ENCODE measurements at regions not wholly inside any gene's neighbourhood (a gene's known extent, or its start where the extent isn't known, plus 50 kb on each side); places are given as distances from the start of the nearest gene placed in this dataset.

GRCh38 chr3:59576606-59577005 lies 526.8 kb upstream of the CFAP20DC start:
- H3K4me1 ChIP-seq (ENCODE audit: low read length) = no peaks in the 10 kb centered on the region
- no peak overlapping the region for H3K27ac ChIP-seq (ENCODE audit: low read length)
- H3K9me3 ChIP-seq (replicated peaks; ENCODE audit: insufficient read depth, low read length) = no peaks in the 10 kb centered on the region
- no peaks in the 10 kb centered on the region for H3F3A ChIP-seq (ENCODE audit: insufficient read depth, low read length)
- DNase-seq = no peak
- H3K79me2 ChIP-seq (ENCODE audit: low read length) = no peaks in the 10 kb centered on the region
- no peak overlapping the region for H2AFZ ChIP-seq (ENCODE audit: low read length)
- H3K4me3 ChIP-seq (ENCODE audit: low read length) = no peak overlapping the region
- H4K20me1 ChIP-seq (ENCODE audit: insufficient read depth, low read length) = no peaks in the 10 kb centered on the region
- H3K9me2 ChIP-seq (replicated peaks; ENCODE audit: insufficient read depth, low read length) = no peaks in the 10 kb centered on the region
- no peak overlapping the region for H3K4me2 ChIP-seq (ENCODE audit: low read depth, low read length)
- no peaks in the 10 kb centered on the region for H3K36me3 ChIP-seq (replicated peaks; ENCODE audit: insufficient read depth, low read length)
- H3K9ac ChIP-seq (ENCODE audit: low read length) = no peak overlapping the region
- no peak for TF ChIP-seq EZH2phosphoT487 (IDR thresholded peaks at IDR 0.05; ENCODE audit: low read length)
- TF ChIP-seq, protein P1, sequence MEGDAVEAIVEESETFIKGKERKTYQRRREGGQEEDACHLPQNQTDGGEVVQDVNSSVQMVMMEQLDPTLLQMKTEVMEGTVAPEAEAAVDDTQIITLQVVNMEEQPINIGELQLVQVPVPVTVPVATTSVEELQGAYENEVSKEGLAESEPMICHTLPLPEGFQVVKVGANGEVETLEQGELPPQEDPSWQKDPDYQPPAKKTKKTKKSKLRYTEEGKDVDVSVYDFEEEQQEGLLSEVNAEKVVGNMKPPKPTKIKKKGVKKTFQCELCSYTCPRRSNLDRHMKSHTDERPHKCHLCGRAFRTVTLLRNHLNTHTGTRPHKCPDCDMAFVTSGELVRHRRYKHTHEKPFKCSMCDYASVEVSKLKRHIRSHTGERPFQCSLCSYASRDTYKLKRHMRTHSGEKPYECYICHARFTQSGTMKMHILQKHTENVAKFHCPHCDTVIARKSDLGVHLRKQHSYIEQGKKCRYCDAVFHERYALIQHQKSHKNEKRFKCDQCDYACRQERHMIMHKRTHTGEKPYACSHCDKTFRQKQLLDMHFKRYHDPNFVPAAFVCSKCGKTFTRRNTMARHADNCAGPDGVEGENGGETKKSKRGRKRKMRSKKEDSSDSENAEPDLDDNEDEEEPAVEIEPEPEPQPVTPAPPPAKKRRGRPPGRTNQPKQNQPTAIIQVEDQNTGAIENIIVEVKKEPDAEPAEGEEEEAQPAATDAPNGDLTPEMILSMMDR (IDR thresholded peaks at IDR 0.05; ENCODE audit: low read length) = no peak
- no peak for TF ChIP-seq EZH2 (optimal IDR thresholded peaks at IDR 0.05; ENCODE audit: low read depth, low read length)
- H3K27me3 ChIP-seq (replicated peaks; ENCODE audit: insufficient read depth, low read length) = no peaks in the 10 kb centered on the region

DNA sequence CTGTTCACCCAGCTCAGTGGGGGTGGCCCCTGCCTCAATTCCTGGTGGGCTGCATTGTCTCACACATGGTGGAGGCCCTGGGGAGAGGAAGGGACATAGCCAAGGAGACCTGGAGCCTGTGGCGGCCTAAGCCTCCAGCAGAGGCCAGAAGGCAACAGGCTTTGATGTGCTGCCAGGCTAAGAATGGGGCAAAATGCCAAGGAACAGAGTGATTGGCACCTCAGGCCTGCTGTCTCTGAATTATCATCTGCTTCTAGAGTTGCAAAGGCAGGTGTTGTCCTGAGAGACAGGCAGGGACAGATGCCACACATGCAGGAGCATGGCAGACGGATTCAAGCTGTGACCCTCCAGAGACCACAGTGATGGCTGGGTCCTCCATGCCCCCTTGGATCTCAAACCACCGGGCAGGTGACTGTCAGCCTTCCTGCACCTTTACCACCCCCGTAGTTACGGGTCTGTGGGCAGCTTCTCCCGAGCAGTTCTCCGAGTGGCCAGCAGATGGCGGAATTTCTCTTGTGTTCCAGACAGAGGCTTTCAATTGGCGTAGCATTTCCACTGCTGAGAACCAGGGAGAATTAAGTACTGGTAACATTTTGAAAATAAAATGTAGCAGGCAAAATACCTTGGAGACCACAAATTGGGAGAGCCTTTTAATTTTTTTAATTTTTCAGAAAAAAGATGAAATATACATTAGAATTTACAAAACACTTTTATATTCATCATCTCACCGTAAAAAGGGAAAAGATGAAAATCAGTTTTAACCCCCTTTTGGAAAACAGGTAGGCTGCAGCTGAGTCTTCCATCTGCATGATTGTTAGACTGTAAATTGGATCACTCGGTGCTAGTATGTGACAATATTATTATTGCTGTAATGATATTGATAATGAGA lies 525.5 kb upstream of the CFAP20DC start:
- H4K20me1 ChIP-seq (ENCODE audit: insufficient read depth, low read length) = no peaks in the 10 kb centered on the region
- H3K9me2 ChIP-seq (replicated peaks; ENCODE audit: insufficient read depth, low read length) = no peaks in the 10 kb centered on the region
- H3K79me2 ChIP-seq (ENCODE audit: low read length) = no peaks in the 10 kb centered on the region
- no peaks in the 10 kb centered on the region for H3K9me3 ChIP-seq (replicated peaks; ENCODE audit: insufficient read depth, low read length)
- H3F3A ChIP-seq (ENCODE audit: insufficient read depth, low read length) = no peaks in the 10 kb centered on the region
- no peak overlapping the region for H3K27ac ChIP-seq (ENCODE audit: low read length)
- no peak overlapping the region for H3K4me3 ChIP-seq (ENCODE audit: low read length)
- H3K9ac ChIP-seq (ENCODE audit: low read length) = 0 out of 2 replicates have a peak overlapping the region, but pooled peaks have one; percentile 7
- no peaks in the 10 kb centered on the region for H3K36me3 ChIP-seq (replicated peaks; ENCODE audit: insufficient read depth, low read length)
- no peak for TF ChIP-seq EZH2 (optimal IDR thresholded peaks at IDR 0.05; ENCODE audit: low read depth, low read length)
- TF ChIP-seq, protein P1 (IDR thresholded peaks at IDR 0.05; ENCODE audit: low read length) = peak; percentile 96
- H3K27me3 ChIP-seq (replicated peaks; ENCODE audit: insufficient read depth, low read length) = no peaks in the 10 kb centered on the region
- no peaks in the 10 kb centered on the region for H3K4me1 ChIP-seq (ENCODE audit: low read length)
- H3K4me2 ChIP-seq (ENCODE audit: low read depth, low read length) = peak overlapping the region; percentile 35; the same call in 1 of the 2 replicates
- peak; percentile 78 for DNase-seq
- H2AFZ ChIP-seq (ENCODE audit: low read length) = peak overlapping the region; percentile 62

GRCh38 chr3:59573911-59574310 lies 524.1 kb upstream of the CFAP20DC start:
- Histone ChIP-seq H3K4me2 (ENCODE audit: low read depth, low read length) (no peak overlapping the region), H3F3A (ENCODE audit: insufficient read depth, low read length) (no peaks in the 10 kb centered on the region), H4K20me1 (ENCODE audit: insufficient read depth, low read length) (no peaks in the 10 kb centered on the region), H3K9me2 (replicated peaks; ENCODE audit: insufficient read depth, low read length) (no peaks in the 10 kb centered on the region), H3K9ac (ENCODE audit: low read length) (no peak overlapping the region), H3K4me3 (ENCODE audit: low read length) (no peak overlapping the region), H3K27ac (ENCODE audit: low read length) (no peak overlapping the region), H3K4me1 (ENCODE audit: low read length) (no peaks in the 10 kb centered on the region), H3K27me3 (replicated peaks; ENCODE audit: insufficient read depth, low read length) (no peaks in the 10 kb centered on the region), H3K9me3 (replicated peaks; ENCODE audit: insufficient read depth, low read length) (no peaks in the 10 kb centered on the region), H2AFZ (ENCODE audit: low read length) (no peak overlapping the region), H3K36me3 (replicated peaks; ENCODE audit: insufficient read depth, low read length) (no peaks in the 10 kb centered on the region), H3K79me2 (ENCODE audit: low read length) (no peaks in the 10 kb centered on the region)
- TF ChIP-seq EZH2 (optimal IDR thresholded peaks at IDR 0.05; ENCODE audit: low read depth, low read length) (no peak), EZH2phosphoT487 (IDR thresholded peaks at IDR 0.05; ENCODE audit: low read length) (no peak)
- TF ChIP-seq, protein P1 (IDR thresholded peaks at IDR 0.05; ENCODE audit: low read length) = no peak
- DNase-seq = no peak

All from MM.1S (cell line).